ENCODE measurements at regions not wholly inside any gene's neighbourhood (a gene's known extent, or its start where the extent isn't known, plus 50 kb on each side); places are given as distances from the start of the nearest gene placed in this dataset.

DNA sequence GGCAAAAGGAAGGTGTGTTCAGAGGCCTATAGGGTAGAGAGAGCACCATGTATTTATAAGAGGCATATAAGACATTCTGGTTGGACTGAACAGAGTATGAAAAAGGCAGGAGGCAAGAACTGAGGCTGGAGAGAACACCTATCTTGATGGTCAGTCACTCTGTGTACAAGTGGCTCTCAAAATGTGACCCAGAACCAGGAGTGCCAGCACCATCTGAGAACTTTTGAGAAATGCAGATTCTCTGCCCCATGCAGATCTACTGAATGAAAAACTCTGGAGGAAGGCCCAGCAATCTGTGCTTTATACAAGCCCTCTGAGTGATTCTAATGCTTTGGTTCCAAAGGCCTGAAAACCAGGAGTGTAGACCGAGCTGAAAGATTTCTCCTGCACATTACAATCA is 324.0 kb upstream of the IL12A start:
- TF ChIP-seq EZH2 (IDR thresholded peaks at IDR 0.05) (no peak), POLR2AphosphoS5 (IDR thresholded peaks at IDR 0.05; ENCODE audit: borderline replicate concordance, low read depth, low read length) (no peak), FOXP2 (optimal IDR thresholded peaks at IDR 0.05; ENCODE audit: control extremely low read depth, extremely low read length, insufficient read depth) (no peak)

Data from SK-N-MC (cell line).